Upper lobe of left lung (tissue), 6 donors: ENCODE measurements at regions not wholly inside any gene's neighbourhood (a gene's known extent, or its start where the extent isn't known, plus 50 kb on each side); places are given as distances from the start of the nearest gene placed in this dataset.

Experiments used
- ATAC-seq, 2 donors: fragments of 200-7000 bp; cut with Tn5 transposase; one replicate each; pipeline ENCODE4 v1.9.1; 2022; ENCODE audit warnings: mild to moderate bottlenecking in 2 of 2, moderate library complexity in 2 of 2; ENCODE audit not compliant: low FRiP score in 2 of 2
- DNase-seq, 2 donors: peaks; one replicate each; pipeline ENCODE4 v3.0.0-alpha.2; 2019 to 2020
- H3K27ac ChIP-seq, 4 donors: fragments of 200-600 bp; sonication (generic); one replicate each; pipeline ENCODE4 v1.5.1; 2016 to 2019
- H3K27me3 ChIP-seq, 4 donors: fragments of 200-600 bp; sonication (generic); one replicate each; pipeline ENCODE4 v1.5.1; 2017 to 2019
- H3K36me3 ChIP-seq, 4 donors: fragments of 200-600 bp; sonication (generic); one replicate each; pipeline ENCODE4 v1.5.1; 2016 to 2019
- H3K4me1 ChIP-seq, 4 donors: fragments of 200-600 bp; sonication (generic); one replicate each; pipeline ENCODE4 v1.5.1; 2018 to 2019
- H3K4me3 ChIP-seq, 4 donors: fragments of 200-600 bp; sonication (generic); one replicate each; pipeline ENCODE4 v1.5.1; 2017 to 2019; ENCODE audit warnings: mild to moderate bottlenecking in 2 of 4, moderate library complexity in 1 of 4
- H3K9me3 ChIP-seq, 4 donors: fragments of 200-600 bp; sonication (generic); one replicate each; pipeline ENCODE4 v1.5.1; 2018 to 2019
- CTCF ChIP-seq, 6 experiments: fragments of 450-650 bp in 4 of 6; fragments of 200-600 bp in 2 of 6; sonication (generic) in 2 of 6; IDR thresholded peaks; one replicate each; pipeline ENCODE4 v1.5.1; 2016 to 2019; ENCODE audit warnings: antibody characterized with exemption in 6 of 6
- EP300 ChIP-seq, 4 donors: sonication (generic); formaldehyde crosslinking; IDR thresholded peaks; one replicate each; pipeline ENCODE4 v1.5.1; 2017; ENCODE audit warnings: antibody characterized with exemption in 4 of 4, control low read depth in 2 of 4
- POLR2A ChIP-seq, 4 donors: fragments of 450-650 bp; IDR thresholded peaks; one replicate each; pipeline ENCODE4 v1.5.1; 2016 to 2017; ENCODE audit warnings: antibody characterized with exemption in 4 of 4, mild to moderate bottlenecking in 2 of 4
- POLR2AphosphoS5 ChIP-seq, 2 donors: sonication (generic); formaldehyde crosslinking; IDR thresholded peaks; one replicate each; pipeline ENCODE4 v1.5.1; 2017; ENCODE audit warnings: antibody characterized with exemption in 2 of 2
- WGBS, 2 donors: methylation state at CpG; one replicate each; pipeline ENCODE4 v1.1.5; 2017 to 2018; 5-methylcytosine and 5-hydroxymethylcytosine counted together
- donor health status: DM: no; HTN: no; CAD: no; lungs with moderate emphysema.
- donor health status: DM: no; HTN: yes; CAD: no; lungs with severe emphysema.

- DNase-seq (peak in 1 of 2 donors; percentile 68), ATAC-seq (no peak)
- TF ChIP-seq EP300 (IDR thresholded peaks at IDR 0.05) (no peak), POLR2AphosphoS5 (IDR thresholded peaks at IDR 0.05) (no peak), CTCF (IDR thresholded peaks at IDR 0.05) (no peak), POLR2A (IDR thresholded peaks at IDR 0.05) (no peak)
- peaks cover 0 to 13% (median 0%) of the 10 kb centered on the region in 4 donors for H3K4me1 ChIP-seq
- H3K27me3 ChIP-seq = no peaks in the 10 kb centered on the region
- 90 to 93% methylated on average over 24 of the region's 24 CpGs for WGBS, 2 donors
- H3K36me3 ChIP-seq = no peaks in the 10 kb centered on the region
- H3K4me3 ChIP-seq = no peak overlapping the region
- no peak overlapping the region for H3K27ac ChIP-seq
- no peaks in the 10 kb centered on the region for H3K9me3 ChIP-seq
Observed at GRCh38 chr7:431041-431440, 88.6 kb downstream of the PDGFA start.

GRCh38 chr7:431658-432111 lies 88.0 kb downstream of the PDGFA start:
- Histone ChIP-seq H3K9me3 (no peaks in the 10 kb centered on the region), H3K4me3 (no peak overlapping the region), H3K36me3 (no peaks in the 10 kb centered on the region), H3K27ac (no peak overlapping the region), H3K27me3 (no peaks in the 10 kb centered on the region), H3K4me1 (peaks cover 0 to 17% (median 0%) of the 10 kb centered on the region in 4 donors)
- no peak for TF ChIP-seq EP300 (IDR thresholded peaks at IDR 0.05)
- TF ChIP-seq CTCF (IDR thresholded peaks at IDR 0.05) = no peak
- no peak for TF ChIP-seq POLR2A (IDR thresholded peaks at IDR 0.05)
- TF ChIP-seq POLR2AphosphoS5 (IDR thresholded peaks at IDR 0.05) = no peak
- DNase-seq (peak in 1 of 2 donors; percentile 79), ATAC-seq (no peak)
- WGBS, 2 donors = 77 to 82% methylated on average over 9 to 14 of the region's 16 CpGs

- 90 to 93% methylated on average over 3 to 4 of the region's 11 CpGs for WGBS, 2 donors
Observed at GRCh38 chr7:432256-432655, 87.4 kb downstream of the PDGFA start.

GRCh38 chr7:432933-433332 lies 86.7 kb downstream of the PDGFA start:
- Histone ChIP-seq H3K4me1 (peaks cover 0 to 17% (median 0%) of the 10 kb centered on the region in 4 donors), H3K27ac (no peak overlapping the region), H3K9me3 (no peaks in the 10 kb centered on the region), H3K36me3 (no peaks in the 10 kb centered on the region), H3K27me3 (no peaks in the 10 kb centered on the region), H3K4me3 (no peak overlapping the region)
- TF ChIP-seq POLR2A (IDR thresholded peaks at IDR 0.05) (no peak), CTCF (IDR thresholded peaks at IDR 0.05) (no peak), EP300 (IDR thresholded peaks at IDR 0.05) (no peak), POLR2AphosphoS5 (IDR thresholded peaks at IDR 0.05) (no peak)
- WGBS, 2 donors = 82% methylated on average over 11 of the region's 11 CpGs
- no peak for DNase-seq
- no peak for ATAC-seq

More at GRCh38 chr7:432256-432655, 87.4 kb downstream of the PDGFA start:
- Histone ChIP-seq H3K4me3 (no peak overlapping the region), H3K36me3 (no peaks in the 10 kb centered on the region), H3K27ac (no peak overlapping the region), H3K4me1 (peaks cover 0 to 17% (median 0%) of the 10 kb centered on the region in 4 donors), H3K27me3 (no peaks in the 10 kb centered on the region), H3K9me3 (no peaks in the 10 kb centered on the region)
- DNase-seq = no peak
- no peak for ATAC-seq
- no peak for TF ChIP-seq POLR2A (IDR thresholded peaks at IDR 0.05)
- no peak for TF ChIP-seq POLR2AphosphoS5 (IDR thresholded peaks at IDR 0.05)
- TF ChIP-seq CTCF (IDR thresholded peaks at IDR 0.05) = no peak
- TF ChIP-seq EP300 (IDR thresholded peaks at IDR 0.05) = no peak

GRCh38 chr7:433558-433957 lies 86.1 kb downstream of the PDGFA start:
- DNase-seq (peak in 1 of 2 donors; percentile 61), ATAC-seq (no peak)
- no peaks in the 10 kb centered on the region for H3K27me3 ChIP-seq
- TF ChIP-seq CTCF (IDR thresholded peaks at IDR 0.05) = no peak
- no peak for TF ChIP-seq POLR2AphosphoS5 (IDR thresholded peaks at IDR 0.05)
- TF ChIP-seq EP300 (IDR thresholded peaks at IDR 0.05) = no peak
- TF ChIP-seq POLR2A (IDR thresholded peaks at IDR 0.05) = no peak
- peaks cover 0 to 17% (median 0%) of the 10 kb centered on the region in 4 donors for H3K4me1 ChIP-seq
- no peak overlapping the region for H3K4me3 ChIP-seq
- 84 to 92% methylated on average over 5 to 13 of the region's 13 CpGs for WGBS, 2 donors
- no peaks in the 10 kb centered on the region for H3K36me3 ChIP-seq
- no peaks in the 10 kb centered on the region for H3K9me3 ChIP-seq
- H3K27ac ChIP-seq = no peak overlapping the region
